Right hindlimb (tissue), 1 donor: ENCODE measurements at regions not wholly inside any gene's neighbourhood (a gene's known extent, or its start where the extent isn't known, plus 50 kb on each side); places are given as distances from the start of the nearest gene placed in this dataset.
A peak's percentile ranks its signal among the peaks of the same experiment; 100 is the strongest.
"Not testable (repeated sequence)": the region's sequence is repeated elsewhere in the genome, so short reads cannot be mapped to it uniquely, and the experiment has no call there.

Experiments
- DNase-seq: peaks from one replicate; pipeline ENCODE4 v3.0.0-alpha.2; 2018

- DNase-seq = no peak
Measured at GRCh38 chr2:39487398-39488250, 50.5 kb upstream of the MAP4K3 start.

- DNase-seq = no peak
Measured at GRCh38 chr2:39488450-39488849, 51.4 kb upstream of the MAP4K3 start.

GRCh38 chr2:39490586-39490985 is 53.5 kb upstream of the MAP4K3 start:
- DNase-seq = no peak

GRCh38 chr2:39491653-39492052 is 54.6 kb upstream of the MAP4K3 start:
- no peak for DNase-seq

DNA sequence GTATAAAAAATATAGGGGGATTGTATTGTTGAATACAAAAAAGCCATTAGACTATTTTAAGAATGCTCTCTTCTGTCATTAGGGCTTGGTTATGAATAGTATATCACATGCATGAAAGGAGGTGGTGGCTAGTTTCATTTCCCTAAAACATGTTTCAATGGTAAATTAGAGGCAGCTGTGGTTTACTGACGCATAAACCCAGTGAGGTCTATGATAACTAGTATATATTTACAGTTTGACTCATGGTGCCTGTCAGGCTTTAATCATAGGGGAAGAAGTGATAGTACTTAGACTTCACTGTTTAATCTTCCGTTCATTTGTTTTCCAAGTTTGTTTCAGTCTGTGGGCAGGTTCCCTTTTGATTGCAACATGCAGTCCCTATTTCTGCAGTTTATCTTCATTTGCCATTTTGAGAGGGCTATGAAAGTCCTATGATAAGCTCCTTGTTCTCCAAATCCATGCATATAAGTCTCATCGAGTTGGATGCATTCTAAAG is 55.1 kb upstream of the MAP4K3 start:
- no peak for DNase-seq

DNA sequence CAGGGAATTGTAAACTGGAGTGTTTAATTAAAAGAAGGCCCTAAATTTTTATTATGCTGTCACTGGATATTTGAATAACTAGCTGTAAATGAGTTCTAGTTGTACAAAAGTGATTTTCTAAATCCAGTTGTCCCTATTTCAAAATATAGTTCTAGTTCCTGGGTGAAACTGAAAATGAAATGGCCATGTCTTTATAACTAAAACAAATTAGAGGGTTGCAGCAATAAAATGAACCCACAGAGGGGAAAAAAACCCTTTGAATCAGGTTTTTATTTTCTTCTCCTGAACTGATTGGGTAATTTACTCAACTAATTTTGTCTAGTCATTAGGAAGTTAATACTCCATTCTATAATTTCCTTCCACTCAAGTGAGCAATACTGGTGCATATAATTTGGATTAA is 55.6 kb upstream of the MAP4K3 start:
- no peak for DNase-seq

- DNase-seq = peak; percentile 46
Measured at GRCh38 chr2:39494784-39495251, 57.7 kb upstream of the MAP4K3 start.

DNA sequence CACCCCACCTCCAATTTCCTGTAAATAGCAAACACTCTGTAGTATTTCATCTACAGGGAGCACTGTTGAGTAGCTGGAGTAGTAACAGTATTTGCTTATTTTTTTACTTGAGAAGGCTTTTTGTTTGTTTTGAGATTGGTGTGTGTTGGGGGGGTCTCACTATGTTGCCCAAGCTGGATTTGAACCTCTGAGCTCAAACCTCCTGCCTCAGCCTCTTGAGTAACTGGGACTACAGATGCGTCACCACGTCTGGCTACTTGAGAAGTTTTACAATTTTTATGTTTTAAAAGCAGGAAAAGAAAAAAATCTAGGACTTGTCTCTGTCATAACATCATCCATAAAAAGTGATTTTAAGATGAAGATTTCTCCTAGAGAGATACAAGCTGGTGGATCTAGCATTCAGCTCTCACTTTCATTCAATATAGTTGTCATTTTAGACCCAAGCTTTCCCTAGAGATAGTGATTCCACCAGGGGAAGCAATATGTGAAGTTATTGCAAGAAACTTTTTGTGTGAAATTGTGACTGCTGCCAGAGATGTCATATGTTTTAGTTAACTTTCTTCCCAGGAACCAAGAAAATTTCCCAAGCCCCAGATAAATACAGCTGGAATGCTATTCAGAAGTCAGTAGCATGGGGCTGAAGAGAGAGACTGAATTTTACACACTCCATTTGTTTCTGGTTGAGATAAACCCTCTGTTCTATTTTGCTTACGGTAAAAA is 60.2 kb upstream of the MAP4K3 start:
- DNase-seq = no peak

- DNase-seq = not testable (repeated sequence)
Measured at GRCh38 chr2:39498176-39498575, 61.1 kb upstream of the MAP4K3 start.

DNA sequence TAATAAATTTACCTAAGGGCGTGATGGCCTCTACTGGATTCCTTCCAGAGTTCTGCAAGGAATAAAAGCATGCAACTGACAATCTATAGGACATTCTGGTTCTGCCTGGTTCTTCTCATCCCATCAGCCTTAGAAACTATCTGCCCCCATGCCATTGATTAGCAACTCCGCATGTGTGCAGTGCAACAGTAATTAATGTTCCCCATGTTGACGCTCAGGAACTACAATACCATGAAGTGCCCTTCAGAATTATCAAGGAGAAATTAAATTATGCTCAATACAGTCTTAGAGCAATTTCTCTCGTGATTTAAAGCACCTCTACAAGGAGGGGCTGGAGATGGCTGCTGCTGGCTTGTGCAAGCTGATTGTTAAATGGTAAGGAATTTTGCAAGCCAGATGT is 61.7 kb upstream of the MAP4K3 start:
- no peak for DNase-seq

DNA sequence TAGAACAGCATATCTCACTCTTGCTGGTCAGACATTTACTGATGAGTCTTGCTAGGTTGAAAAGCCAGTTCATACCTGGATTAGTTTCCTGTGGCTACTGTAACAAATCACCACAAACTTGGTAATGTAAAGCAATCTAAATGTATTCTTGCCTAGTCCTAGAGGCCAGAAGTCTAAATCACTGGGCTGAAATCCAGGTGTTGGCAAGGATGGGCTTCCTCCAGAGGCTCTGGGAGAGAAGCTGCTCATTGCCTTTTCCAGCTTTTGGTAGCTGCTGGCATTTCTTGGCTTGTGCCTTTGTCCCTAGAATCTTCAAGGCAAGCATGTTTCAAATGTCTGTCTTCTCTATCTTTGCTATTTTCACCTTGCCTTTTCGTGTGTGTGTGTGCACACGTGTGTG is 62.3 kb upstream of the MAP4K3 start:
- DNase-seq = no peak

DNA sequence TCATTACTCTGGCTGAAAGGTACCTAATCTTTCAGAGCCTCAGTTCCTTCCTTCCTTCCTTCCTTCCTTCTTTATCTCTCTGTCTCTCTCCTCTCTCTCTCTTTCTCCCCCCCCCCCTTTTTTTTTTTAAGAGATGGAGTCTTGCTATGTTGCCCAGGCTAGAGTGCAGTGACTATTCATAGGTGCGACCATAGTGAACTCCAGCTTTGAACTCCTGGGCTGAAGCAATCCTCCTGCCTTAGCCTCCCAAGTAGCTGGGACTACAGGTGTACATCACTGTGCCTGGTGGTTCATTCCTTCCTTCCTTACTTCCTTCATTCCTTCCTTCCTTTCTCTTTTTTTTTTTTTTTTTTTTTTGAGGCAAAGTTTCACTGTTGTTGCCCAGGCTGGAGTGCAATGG is 64.3 kb upstream of the MAP4K3 start:
- DNase-seq = no peak

DNA sequence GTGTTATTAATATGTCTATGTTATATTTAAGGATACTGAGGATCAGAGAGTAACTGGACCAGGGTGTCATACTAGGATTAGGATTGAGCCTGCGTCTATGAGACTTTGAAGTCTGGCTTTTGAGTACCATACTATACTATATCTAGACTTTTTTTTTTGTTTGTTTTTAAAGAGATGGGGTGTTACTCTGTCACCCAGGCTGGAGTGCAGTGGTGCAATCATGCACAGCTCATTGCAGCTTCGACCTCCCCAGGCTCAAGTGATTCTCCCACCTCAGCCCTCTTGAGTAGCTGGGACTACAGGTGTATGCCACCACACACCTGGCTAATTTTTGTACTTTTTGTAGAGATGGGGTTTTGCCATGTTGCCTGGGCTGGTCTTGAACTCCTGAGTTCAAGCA is 66.2 kb upstream of the MAP4K3 start:
- DNase-seq = no peak

- DNase-seq = no peak
Measured at GRCh38 chr2:39504790-39505335, 67.8 kb upstream of the MAP4K3 start.

DNA sequence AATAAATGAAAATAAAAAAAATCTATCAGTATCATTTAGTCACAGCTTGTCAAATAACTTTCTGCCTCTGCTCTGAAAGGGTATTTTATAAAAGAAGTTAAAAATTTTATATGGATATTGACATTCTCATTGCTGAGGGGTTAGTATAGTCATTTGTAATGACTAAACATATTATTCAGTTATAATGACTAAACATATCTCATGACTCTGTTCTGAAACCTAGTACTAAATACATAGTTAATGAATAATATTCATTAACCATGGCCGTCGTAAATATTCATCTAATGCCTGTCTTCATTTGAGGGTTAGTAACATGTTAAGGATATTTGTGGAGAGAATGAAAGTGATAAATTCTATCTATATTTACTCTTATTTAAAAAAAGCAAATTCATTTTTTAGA is 69.1 kb upstream of the MAP4K3 start:
- no peak for DNase-seq

DNA sequence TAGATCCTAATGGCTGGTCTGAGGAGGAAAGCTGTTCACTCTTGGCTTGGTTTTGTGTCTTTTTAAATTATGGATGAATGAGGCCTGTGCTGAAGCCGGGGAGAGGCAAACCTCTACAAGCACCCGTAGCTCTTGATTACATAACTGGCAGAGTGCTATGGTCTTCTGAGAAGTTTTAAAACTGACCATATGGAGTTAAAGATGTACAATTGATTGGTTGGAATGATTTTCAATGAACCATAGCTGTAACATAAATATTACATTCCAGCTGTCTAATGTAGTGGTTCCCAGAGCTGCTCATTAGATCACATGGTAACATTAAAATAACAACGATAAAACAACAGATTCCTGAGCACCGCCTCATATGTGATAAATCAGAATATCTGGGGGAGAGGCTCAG is 71.1 kb upstream of the MAP4K3 start:
- DNase-seq = no peak

- peak; percentile 27 for DNase-seq
Measured at GRCh38 chr2:39510140-39510539, 73.1 kb upstream of the MAP4K3 start.

- DNase-seq = peak; percentile 23
Measured at GRCh38 chr2:39511219-39511604, 74.1 kb upstream of the MAP4K3 start.

DNA sequence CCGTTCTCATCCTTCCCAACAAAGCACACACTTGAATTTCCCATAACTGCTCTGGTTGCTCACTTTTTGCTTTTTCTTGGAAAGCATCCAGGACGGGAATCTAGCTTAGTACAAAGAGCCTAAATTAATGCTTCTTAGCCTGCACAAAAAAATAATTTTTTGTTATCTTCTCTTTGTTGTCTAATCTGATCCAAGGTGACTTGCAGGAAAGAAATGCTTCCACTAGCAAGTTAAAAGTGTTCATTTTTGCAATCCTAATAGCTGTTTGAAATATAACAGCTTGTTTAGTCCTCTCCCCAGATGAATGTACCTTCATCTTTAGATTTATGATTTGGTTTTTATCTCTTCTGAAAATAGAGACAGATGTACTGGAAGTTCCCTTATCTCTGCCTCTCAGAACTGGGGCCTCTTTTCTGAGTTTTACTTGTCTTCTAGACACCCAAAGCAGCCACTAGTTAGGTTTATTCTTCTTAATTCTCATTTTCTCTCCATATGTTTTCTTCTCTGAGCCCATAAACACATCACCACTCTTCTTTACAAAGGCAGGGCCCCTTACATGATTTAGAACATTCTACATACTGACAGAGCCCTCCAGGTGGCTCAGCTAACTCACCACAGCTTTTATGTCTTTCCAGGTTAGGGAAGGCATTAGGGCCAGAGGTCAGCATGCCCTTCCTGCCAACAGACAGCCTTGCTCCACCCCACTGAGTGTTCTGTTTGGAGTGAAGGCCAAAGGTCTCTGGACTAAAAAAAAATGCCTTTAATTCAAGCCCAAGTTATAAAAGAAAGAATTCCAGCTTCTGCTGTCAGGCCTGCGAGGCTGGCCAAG is 74.7 kb upstream of the MAP4K3 start:
- no peak for DNase-seq

DNA sequence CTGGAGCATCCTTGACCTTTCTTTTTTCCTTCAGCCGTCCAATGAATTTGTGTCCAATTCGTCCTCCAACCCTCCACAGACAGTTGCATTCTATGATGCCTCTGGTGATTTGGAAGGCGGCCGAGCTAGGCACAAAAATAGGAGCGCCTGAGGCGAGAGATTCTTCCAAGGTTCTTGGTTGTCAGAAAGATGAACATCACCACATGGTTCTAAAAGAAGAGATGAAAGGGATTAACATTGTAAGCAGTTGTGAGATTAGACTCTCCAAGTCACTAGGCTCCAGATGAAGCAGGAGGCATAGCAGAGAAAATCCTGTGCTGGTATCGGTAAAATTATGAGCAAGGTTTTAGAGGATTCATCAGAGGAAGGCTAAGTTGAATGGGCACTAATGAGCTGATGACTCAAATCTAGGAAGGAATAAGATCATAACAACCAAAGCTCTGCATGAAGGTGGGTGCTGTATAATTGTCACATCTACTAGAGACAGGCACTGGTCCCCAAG is 75.4 kb upstream of the MAP4K3 start:
- no peak for DNase-seq

DNA sequence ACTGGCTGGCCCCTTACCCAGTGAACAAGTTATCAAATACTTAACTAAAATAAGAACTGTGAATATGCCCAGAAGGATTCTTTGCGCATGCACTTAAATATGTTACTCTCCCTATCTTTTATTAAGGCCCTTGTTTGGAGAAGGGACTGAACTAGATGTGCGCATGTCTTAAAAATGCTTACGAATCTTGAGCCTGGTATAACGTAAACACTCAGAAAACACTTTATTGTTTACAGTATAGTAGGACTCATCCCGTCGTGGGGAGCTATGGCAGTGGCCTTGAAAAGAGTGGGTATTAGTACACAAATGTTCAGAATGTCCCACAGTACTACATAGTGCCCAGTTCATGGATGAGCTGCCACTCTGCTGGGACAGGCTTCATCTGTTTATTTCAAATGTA is 75.9 kb upstream of the MAP4K3 start:
- DNase-seq = no peak

GRCh38 chr2:39513641-39514094 is 76.6 kb upstream of the MAP4K3 start:
- peak; percentile 63 for DNase-seq

DNA sequence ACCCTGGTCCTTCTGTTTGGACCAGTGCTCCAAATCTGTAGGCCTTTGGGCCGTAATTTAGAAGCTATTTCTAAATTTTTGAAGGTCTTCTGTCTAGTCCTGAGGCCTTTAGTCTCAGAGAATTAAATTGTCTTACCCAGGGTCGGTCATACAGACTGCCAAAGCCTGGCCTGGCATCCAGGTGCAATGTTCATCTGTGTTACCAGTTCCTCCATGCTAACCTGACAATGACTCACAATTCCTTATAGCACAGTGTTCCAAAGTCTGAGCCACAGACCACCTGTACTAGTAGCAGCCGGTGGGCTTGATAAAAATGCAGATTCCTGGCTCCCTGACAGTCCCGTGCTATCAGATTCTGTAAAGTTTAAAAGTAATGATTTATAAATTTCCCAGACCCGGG is 77.7 kb upstream of the MAP4K3 start:
- DNase-seq = no peak
